Hematopoietic multipotent progenitor cell treated with erythropoietin and hydrocortisone succinate and interleukin-3 and kit ligand, for 15 days (in vitro differentiated cells): ENCODE measurements at regions not wholly inside any gene's neighbourhood (a gene's known extent, or its start where the extent isn't known, plus 50 kb on each side); places are given as distances from the start of the nearest gene placed in this dataset.

ENCODE experiments used
- DNase-seq: peaks from one replicate; pipeline ENCODE4 v3.0.0-alpha.2; 2015; ENCODE audit warnings: low spot score

DNA sequence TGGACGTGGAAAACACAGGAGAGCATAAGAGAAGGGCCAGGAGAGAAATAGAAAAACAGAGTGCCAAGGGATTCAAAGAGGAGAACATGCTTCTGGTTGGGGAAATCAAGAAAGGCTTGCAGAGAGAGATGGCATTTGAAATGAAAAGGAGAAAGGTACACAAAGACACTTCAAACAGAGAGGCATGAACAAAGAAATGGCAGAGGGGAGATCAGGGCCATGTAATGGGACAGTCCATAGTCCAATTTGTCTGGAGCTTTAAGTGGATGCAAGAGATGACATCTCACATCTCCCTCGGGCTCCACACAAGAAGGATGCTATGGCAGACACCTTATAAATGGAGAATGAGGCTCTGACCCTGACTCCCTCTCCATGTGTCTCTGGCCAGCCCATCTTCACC is 331.1 kb downstream of the MLLT3 start:
- no peak for DNase-seq

DNA sequence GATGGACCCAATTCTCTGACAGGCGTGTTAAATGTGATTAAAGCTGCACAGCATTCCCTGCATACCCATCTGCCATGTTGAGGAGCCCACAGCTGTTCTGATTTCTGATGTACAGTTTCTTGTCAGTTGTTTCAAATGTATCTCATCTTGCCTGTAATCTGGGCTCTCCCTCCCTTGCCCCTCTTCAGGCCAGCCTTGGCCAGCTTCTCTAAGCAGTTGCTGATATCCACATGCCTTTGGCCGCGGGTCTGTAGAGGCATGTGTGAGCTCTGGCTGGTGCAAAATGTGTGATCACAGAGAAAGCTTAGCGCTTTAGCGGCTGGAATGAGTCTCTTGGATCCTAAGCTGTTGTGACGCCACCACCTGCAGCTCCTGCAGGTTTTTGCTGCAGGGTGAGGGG is 332.0 kb downstream of the MLLT3 start:
- DNase-seq, result no peak

DNA sequence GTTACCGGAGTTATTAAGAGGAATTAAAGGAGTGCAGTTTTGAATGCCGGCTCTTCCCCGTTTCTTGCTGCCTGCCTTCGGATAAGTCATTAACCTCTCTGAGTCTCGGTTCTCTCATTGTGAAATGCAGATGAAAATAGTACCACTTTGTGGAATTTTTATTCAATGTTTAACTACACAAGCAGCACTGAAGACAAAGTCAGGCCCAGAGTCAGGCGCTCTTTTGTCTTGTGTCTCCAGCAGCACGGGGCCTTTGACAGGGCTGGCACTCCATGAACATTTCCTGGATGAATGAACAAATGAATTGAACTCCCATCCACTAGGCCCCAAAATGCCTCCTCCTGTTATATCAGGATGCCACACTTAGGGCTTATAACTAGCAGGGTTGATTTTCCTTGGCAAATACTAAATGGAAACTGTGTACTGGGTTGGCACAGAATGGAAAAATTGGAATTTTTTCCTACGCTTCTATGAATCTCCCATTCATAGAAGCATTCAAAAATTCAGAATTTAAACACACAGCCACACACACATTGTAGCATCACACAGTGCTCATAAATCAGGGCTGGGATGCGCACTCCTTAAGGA is 332.8 kb downstream of the MLLT3 start:
- no peak for DNase-seq

DNA sequence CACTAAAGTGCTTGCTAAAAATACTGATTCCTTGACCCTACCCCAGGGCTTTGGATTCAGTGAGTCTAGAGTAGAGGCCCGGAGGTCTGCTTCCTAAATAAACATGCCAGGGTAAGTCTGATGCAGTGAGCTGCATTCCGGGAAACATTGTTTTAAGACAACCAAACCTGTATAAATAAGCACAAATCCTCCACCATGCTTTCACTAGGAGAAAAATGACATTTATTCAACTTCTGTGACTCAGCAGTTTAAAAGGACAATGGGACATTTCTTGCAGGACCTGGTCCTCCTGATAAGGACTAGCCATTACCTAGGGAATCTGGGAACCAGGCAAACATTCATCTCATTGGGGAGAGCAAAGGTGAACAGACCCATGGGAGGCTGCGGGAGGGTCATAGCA is 335.3 kb downstream of the MLLT3 start:
- DNase-seq, result no peak

DNA sequence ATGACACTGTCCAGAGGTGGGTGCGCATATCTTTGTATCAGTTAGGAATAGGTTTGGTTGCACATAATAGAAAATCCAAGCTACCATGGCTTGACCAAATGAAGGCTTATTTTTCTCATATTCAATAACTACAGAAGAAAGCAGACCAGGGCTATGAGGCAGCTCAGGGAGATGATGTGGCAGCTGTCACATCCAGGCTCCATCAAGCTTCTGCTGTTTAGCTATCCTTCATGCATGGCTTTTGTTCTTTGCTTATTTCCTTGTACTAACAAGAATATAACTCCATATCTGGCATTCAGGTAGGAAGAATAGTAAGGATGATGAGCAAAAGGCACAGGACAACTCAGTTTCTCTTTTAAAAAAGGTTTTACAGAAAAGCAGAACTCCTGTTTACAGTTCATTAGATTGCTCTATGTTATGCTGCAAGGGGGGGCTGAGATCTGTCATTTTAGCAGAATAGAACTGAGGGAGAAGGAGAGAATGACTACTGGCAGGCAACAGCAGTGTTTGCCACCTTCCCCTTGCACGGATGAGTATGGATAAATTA is 336.1 kb downstream of the MLLT3 start:
- DNase-seq, result no peak

DNA sequence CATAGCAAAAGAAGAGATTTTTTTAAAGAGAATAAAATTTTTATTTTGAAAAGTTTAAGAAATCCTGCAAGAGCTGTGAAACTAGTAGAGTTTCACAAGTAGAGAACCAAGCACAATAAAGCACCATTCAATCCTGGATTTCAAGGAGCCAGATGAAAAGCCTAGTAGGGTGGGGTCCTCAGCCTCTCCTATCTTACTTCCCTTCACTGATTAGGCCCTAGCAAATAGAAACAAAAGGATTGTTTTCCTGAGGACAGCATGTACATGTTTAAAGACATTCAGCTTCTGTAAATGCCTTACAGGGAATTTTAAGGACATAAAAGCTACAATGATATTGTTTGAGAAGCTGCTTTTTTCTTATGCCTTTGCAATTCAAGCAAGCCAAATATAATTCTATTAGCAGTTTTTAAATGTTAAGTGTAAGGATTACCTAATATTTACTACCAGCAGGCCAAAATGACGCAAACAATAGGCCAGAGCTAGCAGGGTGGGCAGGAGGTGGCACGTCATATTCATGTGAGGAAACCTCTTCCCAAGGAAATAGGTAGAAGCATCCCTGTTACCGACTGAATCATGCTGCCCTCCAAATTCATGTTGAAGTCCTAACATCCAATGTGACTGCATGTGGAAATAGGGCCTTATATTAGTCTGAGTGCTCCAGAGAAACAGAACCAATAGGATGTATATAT is 337.6 kb downstream of the MLLT3 start:
- DNase-seq, result no peak

DNA sequence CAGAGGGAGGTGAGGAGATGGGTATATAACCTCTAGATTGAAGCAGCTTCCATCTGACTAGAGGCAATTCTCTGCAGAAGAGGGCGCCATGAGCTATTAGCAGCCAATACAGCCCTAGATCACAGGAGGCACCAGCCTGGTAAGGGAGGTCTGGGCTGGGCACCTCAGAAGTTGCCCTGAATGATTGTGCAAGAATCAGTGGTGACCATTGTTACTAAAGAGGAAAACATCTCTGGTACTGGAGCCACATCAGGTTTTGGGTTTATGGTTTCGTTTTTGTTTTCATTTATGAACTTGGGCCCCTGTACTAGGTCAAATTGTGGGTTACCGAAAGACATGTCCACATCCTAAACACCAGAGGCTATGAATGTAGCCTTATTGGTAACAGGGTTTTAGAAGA is 342.0 kb downstream of the MLLT3 start:
- DNase-seq, result no peak

DNA sequence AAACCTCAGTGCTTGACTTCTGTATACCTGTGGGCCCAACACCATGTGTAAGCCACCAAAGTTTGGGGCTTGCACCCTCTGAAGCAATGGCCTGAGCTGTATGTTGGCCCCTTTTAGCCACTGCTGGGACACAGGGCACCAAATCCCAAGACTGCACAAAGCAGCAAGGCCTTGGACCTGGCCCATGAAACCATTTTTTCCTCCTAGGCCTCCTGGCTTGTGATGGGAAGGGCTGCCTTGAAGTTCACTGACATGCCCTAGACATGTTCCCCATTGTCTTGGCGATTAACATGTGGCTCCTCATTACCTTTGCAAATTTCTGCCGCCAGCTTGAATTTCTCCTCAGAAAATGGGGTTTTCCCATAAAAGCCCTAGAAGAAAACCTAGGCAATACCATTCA is 345.5 kb downstream of the MLLT3 start:
- no peak for DNase-seq

DNA sequence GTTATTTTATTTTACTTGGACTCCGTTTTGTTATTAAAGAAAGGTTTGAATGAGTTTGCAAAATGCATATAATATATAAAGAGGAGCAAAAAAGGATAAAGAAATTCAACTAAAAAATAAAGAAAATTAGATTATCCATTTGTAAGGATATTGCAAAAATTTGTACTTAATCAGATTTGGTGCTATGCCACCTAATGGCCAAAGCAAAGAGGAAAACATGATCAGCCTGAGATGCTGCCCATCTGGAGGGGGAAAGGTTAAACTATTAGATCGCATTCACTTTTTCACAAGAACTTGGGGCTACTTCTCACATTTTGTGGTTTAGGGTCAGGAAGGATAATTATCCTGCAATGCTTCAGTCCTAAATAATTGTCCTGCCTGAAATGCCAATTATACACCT is 350.6 kb downstream of the MLLT3 start:
- no peak for DNase-seq

DNA sequence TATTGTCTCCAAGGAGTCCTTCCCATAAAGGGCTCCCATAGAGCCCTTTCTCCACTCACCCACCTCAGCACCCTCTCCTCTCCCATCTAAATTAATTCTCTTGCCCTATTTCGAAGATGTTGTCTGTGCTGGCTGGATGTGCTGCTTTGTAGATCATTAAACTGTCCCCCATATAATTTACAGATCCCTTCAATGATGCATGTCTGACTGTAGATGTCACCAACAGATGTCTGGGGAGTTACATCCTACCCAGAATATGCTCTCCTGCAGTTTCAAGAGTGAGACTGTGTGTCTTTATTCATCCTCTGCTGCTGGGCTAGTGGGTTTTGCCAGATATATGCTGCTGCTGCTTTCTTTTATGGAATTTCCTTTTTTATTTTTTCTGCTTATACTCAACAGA is 351.2 kb downstream of the MLLT3 start:
- no peak for DNase-seq

DNA sequence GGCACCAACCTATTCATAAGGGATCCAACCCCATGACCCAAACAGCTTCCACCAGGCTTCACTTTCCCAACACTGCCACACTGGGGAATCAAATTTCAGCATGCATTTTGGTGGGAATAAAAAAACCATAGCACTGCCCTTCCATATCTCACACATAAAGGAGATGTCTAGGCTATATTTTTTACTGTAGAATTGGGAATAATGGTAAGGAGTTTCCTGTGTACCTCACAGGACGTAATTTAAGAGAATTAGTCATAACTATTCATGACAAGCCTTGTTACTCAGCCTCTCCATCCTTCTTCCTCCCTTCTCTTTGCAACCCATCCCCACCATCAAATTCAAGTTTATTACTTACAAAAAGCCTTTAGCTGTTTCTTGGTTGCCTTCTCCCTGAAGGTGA is 352.1 kb downstream of the MLLT3 start:
- DNase-seq, result no peak

DNA sequence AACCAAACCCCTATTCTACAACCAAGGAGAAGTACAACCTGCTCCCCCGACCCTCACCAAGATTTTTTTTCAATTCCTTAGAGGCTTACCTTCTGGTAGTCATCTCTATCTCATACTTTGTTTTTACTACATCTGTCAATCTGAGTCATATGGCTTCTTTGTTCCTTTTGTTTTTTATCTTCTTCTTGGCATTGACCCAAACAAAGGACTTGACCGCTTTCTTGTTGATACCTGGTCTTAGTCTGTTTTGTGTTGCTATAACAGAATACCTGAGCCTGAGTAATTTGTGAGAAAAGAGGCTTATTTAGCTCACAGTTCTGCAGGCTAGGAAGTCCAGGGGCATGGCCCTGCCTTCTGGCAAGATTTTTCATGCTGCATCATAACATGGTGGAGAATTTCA is 352.7 kb downstream of the MLLT3 start:
- no peak for DNase-seq

DNA sequence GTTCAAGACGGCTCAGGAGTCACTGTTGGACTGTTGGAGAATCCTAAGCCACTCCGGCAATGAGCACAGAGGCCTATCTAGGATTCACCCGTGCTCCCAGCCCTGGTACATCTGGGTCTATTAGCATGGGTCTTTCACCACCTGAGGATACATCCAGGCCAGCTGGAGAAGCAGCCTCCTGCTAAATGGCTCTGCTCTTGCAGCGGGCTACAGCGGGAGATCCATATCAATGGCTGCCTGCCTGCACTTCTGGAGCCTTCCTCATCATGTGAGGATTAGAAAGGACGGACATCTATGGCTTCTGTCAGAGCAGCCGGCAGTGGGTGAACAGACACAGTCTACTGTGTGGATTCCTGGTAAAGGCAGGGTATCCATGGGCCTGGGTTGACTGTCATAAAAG is 357.4 kb downstream of the MLLT3 start:
- no peak for DNase-seq

DNA sequence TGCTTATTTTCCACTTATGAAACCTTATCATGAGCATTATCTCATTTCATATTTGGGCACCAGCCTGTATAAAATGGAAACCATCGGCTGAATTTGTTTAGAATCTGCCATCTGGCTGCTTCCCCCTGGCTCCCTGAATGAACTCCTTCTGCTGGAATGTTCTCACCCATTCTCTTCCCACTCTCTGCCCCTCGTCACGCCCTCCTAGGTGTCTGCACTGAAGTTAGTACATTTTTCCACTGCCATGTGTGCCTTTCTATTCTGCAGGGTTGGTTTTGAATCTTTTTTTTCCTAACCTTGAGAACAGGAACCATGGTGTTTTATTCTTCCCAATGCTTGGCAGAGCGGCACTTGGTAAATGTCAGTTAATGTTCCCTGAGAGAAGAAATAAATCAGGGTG is 359.7 kb downstream of the MLLT3 start:
- DNase-seq, result no peak

DNA sequence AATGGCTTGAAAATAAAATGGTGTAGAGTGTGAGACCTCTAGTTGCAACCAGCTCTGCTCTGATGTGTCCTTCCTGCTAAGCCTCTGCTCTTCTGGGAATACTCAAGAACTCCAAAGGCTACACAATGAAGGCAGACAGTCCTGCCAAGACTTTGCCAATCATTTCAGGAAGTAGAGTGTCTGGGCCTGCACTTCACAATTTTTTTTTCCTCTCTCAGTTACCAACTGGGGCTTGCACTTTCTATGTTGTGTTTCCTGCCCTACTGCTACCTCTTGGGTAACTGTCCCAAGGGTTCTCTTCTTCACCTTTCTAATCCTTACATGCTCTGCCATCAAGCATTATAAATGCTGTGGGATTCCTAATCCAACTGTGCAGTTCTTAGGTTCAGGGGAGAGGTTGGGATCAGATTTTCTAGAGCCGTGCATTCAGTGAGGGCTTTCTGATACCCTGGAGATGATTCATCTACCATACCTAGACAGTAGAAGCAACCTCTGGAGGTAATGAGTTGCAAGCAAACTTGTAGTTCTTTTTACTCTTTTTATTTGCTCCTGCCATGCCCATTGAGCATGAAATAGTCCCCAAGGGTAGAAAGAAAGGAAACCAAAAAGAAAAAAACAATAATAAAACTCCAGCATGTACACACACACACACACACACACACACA is 365.9 kb downstream of the MLLT3 start:
- DNase-seq, result no peak

DNA sequence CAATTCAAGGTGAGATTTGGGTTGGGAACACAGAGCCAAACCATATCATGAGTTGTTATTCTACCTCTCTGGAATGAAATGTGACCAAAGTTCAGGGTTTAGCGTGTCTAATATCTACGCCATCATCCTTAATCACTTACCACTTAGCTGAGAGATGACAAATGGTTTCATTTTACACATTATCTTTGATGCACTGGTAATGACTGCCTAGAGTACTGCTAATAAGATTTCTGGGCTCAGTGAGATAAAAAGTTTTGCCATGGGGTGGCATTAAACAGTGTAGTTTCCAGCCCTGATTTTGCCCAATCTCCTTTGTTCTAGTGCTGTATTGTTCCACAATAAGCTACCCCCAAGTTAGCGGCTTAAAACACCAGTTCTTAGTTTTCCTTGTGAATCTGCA is 367.2 kb downstream of the MLLT3 start:
- DNase-seq, result no peak

DNA sequence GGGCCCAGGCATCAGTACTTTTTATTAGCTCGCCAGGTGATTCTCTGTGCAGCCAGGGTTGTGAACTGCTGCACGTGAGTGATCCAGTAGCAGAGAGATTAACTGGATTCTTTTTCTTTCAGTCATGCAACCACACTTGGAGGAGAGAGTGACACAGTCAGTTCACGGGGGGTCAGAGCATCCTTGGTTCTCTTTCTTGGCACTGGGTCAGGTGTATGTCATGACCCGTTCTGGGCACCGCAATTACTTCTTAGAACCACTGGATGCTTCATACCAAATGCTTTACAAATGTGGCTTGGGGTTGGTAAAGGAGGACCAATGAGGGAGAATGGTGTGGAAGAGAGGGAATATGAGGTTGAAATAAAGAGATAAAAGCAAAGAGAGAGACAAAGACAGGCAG is 368.7 kb downstream of the MLLT3 start:
- no peak for DNase-seq

DNA sequence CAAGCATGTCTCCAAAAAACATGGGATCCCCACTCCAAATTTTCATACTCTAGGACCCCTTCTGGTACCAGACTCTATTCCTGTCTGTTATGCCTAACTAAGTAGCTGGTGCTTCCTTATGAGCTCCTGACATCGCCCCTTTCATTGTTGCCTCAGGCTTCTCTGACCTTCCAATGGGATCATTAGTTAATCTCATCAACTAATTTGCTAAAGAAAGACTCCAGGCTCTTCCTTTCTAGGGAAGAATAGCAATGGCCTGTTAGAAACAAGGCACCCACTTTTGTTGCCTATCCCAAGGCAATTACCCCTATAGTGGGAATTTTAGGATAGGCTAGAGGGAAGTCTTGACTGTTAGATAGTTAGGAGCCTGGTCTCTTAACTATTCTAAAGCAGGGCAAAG is 369.5 kb downstream of the MLLT3 start:
- no peak for DNase-seq

DNA sequence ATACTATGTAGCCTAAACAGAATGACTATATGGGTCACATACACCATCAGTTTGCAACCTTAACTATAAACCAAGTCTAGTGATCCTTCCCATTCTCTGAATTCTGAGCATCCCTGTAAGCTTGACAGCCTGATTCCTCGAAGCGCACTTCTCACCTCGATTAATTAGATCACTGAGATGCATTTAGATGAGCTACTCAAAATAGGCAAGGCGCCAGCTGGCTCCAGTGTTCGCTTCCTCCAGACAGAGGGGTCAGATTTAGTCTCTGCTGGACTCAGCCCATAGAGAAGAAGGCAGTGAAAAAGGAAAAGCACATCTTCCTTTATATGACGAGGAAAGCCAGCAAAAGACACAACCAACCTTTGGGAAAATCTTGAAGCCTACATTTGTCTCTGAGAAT is 371.5 kb downstream of the MLLT3 start:
- DNase-seq, result no peak

DNA sequence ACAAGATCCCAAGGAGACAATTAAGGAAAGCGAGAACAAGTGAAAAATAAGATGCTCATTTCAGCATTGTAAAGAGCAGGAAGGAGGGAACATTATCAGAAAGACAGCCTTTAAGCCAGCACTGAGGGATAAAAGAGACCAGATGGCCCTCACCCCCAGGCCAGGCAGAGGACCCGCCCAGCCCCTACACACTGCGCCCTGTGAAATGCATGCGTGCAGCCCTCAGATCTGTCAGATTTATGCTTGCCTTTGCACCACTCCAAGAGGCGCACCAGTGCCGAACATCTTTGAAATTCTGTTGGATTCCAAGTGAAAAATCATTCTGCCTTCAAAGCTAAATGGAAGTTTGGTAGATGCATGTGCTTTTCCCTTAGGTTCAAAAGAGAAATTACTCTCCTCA is 378.0 kb downstream of the MLLT3 start:
- DNase-seq, result no peak

DNA sequence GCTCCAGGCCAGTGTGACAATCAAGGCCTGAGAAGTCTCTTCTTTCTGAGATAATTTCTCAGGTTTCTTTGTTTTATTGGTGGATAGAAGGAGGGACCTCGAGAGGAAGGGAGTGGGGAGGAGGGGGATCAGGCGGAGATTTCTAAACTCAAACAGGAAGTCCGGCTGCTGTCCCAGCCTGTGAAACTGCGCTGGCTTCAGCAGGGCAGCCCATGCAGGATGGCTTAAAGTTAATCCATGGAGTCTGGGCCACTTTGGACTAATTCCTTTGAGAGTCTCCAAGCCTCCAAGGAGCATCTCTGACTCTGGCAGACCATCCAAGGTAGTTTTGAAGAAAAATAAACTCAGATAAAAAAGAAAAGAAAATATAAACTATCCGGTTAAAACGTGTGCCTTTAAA is 378.5 kb downstream of the MLLT3 start:
- DNase-seq, result no peak

DNA sequence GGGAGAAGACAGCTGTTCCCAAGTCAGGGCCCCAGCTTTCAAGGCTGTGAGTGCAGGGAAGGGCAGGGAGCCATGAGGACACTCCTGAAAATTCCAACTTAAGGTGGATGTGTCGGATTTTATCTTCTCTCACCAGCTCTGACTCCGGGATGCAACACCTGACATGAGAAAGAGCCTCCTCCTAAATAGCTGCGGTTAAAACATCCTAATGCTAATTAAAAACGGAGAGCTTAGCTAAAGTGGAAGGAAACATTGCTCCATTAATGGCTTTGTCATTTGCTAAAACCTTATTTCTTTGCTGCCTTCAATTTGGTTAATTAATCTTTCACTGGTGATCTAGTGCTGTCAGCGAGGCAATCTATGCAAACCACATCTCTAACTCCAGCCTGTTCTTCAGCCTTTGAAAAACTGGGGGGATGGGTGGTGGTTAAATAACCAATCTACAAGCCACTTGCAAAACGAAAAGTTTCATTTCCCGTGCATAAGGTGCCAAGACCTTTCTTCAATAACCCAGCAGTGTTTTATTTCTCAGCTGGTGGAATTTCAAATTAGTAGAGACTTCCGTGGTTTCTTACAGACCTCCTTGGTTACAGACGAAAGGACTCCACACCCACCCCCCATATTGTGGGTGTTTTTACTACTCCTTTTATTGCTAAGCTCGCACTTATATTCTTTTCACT is 379.6 kb downstream of the MLLT3 start:
- no peak for DNase-seq

DNA sequence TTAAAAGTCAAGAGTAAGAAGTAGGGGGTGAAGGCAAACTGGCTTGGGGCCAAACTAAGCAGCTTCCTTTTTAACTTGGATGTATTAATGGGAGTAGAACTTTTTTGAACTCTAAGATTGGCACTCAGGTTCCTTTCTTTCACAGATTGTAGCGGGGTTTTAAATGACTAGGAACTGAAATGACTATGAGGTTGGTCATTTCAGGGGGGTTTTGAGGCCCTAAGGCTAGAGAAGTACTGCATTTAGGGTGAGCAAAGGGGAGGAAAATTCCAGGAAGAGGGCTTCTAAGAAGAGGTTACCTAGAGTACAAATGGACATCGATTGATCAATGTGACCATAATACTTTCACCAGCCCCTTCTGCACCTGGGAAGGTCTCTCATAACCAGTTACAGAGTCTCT is 381.8 kb downstream of the MLLT3 start:
- DNase-seq, result no peak
